Skeletal muscle tissue (tissue), 3 donors: ENCODE measurements at regions not wholly inside any gene's neighbourhood (a gene's known extent, or its start where the extent isn't known, plus 50 kb on each side); places are given as distances from the start of the nearest gene placed in this dataset.

Experiments used
- H3K27ac ChIP-seq: one replicate; pipeline ENCODE4 v1.7.0; 2013; ENCODE audit warnings: mild to moderate bottlenecking, low read depth, low read length, inconsistent platforms
- H3K27me3 ChIP-seq, 3 donors: one replicate each; pipeline ENCODE4 v1.7.0; 2013; ENCODE audit warnings: low read length in 3 of 3; ENCODE audit not compliant: control insufficient read depth in 3 of 3, insufficient read depth in 3 of 3
- H3K36me3 ChIP-seq, 3 donors: one replicate each; pipeline ENCODE4 v1.7.0; 2013; ENCODE audit warnings: low read length in 3 of 3; ENCODE audit not compliant: control insufficient read depth in 3 of 3, insufficient read depth in 3 of 3
- H3K4me1 ChIP-seq, 3 donors: one replicate each; pipeline ENCODE4 v1.7.0; 2013; ENCODE audit warnings: low read length in 3 of 3, mild to moderate bottlenecking in 3 of 3; ENCODE audit not compliant: control insufficient read depth in 3 of 3, insufficient read depth in 3 of 3
- H3K4me3 ChIP-seq, 3 donors: one replicate each; pipeline ENCODE4 v1.7.0; 2013; ENCODE audit warnings: low read length in 3 of 3
- H3K9ac ChIP-seq, 3 donors: one replicate each; pipeline ENCODE4 v1.7.0; 2013; ENCODE audit warnings: low read length in 3 of 3, mild to moderate bottlenecking in 3 of 3, moderate library complexity in 2 of 3, low read depth in 1 of 3
- H3K9me3 ChIP-seq, 3 donors: one replicate each; pipeline ENCODE4 v1.7.0; 2013; ENCODE audit warnings: low read length in 3 of 3; ENCODE audit not compliant: control insufficient read depth in 3 of 3
- donor health status: Osteomylitis.

DNA sequence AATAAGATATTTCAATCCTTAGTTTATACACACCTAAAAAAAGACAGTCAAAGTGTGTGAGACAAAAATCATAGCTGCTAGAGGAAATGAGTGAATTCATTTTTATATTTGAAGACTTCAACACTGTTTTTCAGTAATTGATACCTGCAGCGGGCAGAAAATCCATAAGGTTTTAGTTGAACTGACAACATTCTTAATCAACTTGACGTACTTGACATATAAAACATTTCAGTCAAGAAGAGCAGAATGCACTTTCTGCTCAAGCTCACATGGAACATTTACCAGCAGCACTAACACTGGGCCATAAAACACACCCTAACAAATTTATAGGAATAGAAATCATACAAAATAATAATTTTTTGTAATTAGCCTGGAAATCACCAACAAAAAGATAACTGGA is 959.6 kb upstream of the SOX11 start:
- no peak overlapping the region for H3K4me3 ChIP-seq
- no peak overlapping the region for H3K9ac ChIP-seq
- no peaks in the 10 kb centered on the region for H3K27me3 ChIP-seq
- no peaks in the 10 kb centered on the region for H3K36me3 ChIP-seq
- H3K9me3 ChIP-seq: no peaks in the 10 kb centered on the region
- no peak overlapping the region for H3K27ac ChIP-seq
- H3K4me1 ChIP-seq: no peaks in the 10 kb centered on the region

- H3K36me3 ChIP-seq: no peaks in the 10 kb centered on the region
- no peak overlapping the region for H3K9ac ChIP-seq
- H3K27ac ChIP-seq: no peak overlapping the region
- no peaks in the 10 kb centered on the region for H3K4me1 ChIP-seq
- H3K9me3 ChIP-seq: peaks cover 0 to 3% (median 0%) of the 10 kb centered on the region in 3 donors
- no peak overlapping the region for H3K4me3 ChIP-seq
- no peaks in the 10 kb centered on the region for H3K27me3 ChIP-seq
Observed at GRCh38 chr2:4745056-4745991, 946.9 kb upstream of the SOX11 start.

- H3K36me3 ChIP-seq: no peaks in the 10 kb centered on the region
- no peak overlapping the region for H3K9ac ChIP-seq
- H3K27ac ChIP-seq: no peak overlapping the region
- no peaks in the 10 kb centered on the region for H3K4me1 ChIP-seq
- H3K4me3 ChIP-seq: no peak overlapping the region
- no peaks in the 10 kb centered on the region for H3K27me3 ChIP-seq
- H3K9me3 ChIP-seq: no peaks in the 10 kb centered on the region
Observed at GRCh38 chr2:4753721-4754120, 938.5 kb upstream of the SOX11 start.

- Histone ChIP-seq H3K4me3 (no peak overlapping the region), H3K9me3 (no peaks in the 10 kb centered on the region), H3K4me1 (no peaks in the 10 kb centered on the region)
Observed at GRCh38 chr2:4762951-4763376, 929.2 kb upstream of the SOX11 start.

GRCh38 chr2:4765787-4766530 is 926.2 kb upstream of the SOX11 start:
- H3K27ac ChIP-seq: no peak overlapping the region

More at GRCh38 chr2:4762951-4763376, 929.2 kb upstream of the SOX11 start:
- no peaks in the 10 kb centered on the region for H3K36me3 ChIP-seq
- H3K27me3 ChIP-seq: no peaks in the 10 kb centered on the region
- H3K27ac ChIP-seq: no peak overlapping the region
- no peak overlapping the region for H3K9ac ChIP-seq

GRCh38 chr2:4775668-4776067 is 916.5 kb upstream of the SOX11 start:
- no peaks in the 10 kb centered on the region for H3K4me1 ChIP-seq
- no peaks in the 10 kb centered on the region for H3K27me3 ChIP-seq
- no peak overlapping the region for H3K27ac ChIP-seq
- H3K9me3 ChIP-seq: no peaks in the 10 kb centered on the region
- no peak overlapping the region for H3K9ac ChIP-seq
- H3K4me3 ChIP-seq: no peak overlapping the region
- H3K36me3 ChIP-seq: no peaks in the 10 kb centered on the region

More at GRCh38 chr2:4765787-4766530, 926.2 kb upstream of the SOX11 start:
- H3K4me3 ChIP-seq: no peak overlapping the region
- no peaks in the 10 kb centered on the region for H3K4me1 ChIP-seq
- H3K9me3 ChIP-seq: no peaks in the 10 kb centered on the region
- no peaks in the 10 kb centered on the region for H3K36me3 ChIP-seq
- H3K9ac ChIP-seq: no peak overlapping the region
- no peaks in the 10 kb centered on the region for H3K27me3 ChIP-seq

GRCh38 chr2:4780679-4781078 is 911.5 kb upstream of the SOX11 start:
- no peaks in the 10 kb centered on the region for H3K27me3 ChIP-seq
- no peak overlapping the region for H3K27ac ChIP-seq
- no peak overlapping the region for H3K4me3 ChIP-seq
- H3K36me3 ChIP-seq: no peaks in the 10 kb centered on the region
- no peak overlapping the region for H3K9ac ChIP-seq
- peaks cover 0 to 4% (median 3%) of the 10 kb centered on the region in 3 donors for H3K9me3 ChIP-seq
- H3K4me1 ChIP-seq: no peaks in the 10 kb centered on the region

- Histone ChIP-seq H3K27me3 (no peaks in the 10 kb centered on the region), H3K27ac (no peak overlapping the region), H3K4me1 (no peaks in the 10 kb centered on the region), H3K4me3 (no peak overlapping the region), H3K9ac (no peak overlapping the region), H3K36me3 (no peaks in the 10 kb centered on the region), H3K9me3 (peaks cover 0 to 7% (median 3%) of the 10 kb centered on the region in 3 donors)
Observed at GRCh38 chr2:4782647-4783046, 909.5 kb upstream of the SOX11 start.

GRCh38 chr2:4791488-4791887 is 900.7 kb upstream of the SOX11 start:
- H3K4me3 ChIP-seq: no peak overlapping the region
- no peak overlapping the region for H3K9ac ChIP-seq
- H3K9me3 ChIP-seq: peaks cover 0 to 5% (median 2%) of the 10 kb centered on the region in 3 donors
- no peaks in the 10 kb centered on the region for H3K36me3 ChIP-seq
- H3K27ac ChIP-seq: no peak overlapping the region
- H3K4me1 ChIP-seq: no peaks in the 10 kb centered on the region
- H3K27me3 ChIP-seq: no peaks in the 10 kb centered on the region

DNA sequence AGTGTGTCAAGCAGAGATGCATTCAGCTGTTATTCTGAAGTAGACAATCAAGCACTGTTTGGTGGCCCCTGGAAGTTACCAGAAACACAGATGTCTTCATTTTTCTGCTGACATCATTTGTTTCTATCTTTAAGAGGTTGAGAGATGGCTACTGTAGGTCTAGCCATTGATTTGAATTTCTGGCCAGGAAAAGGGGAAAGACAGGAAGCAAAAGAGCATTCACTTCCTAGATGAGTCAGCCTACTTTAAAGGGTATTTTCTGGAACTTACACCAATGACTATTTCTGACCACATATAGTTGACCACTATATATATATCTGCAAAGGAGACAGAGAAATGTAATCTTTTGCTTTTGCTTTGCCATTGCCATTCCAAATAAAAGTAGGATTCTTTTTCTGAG is 900.1 kb upstream of the SOX11 start:
- Histone ChIP-seq H3K27me3 (no peaks in the 10 kb centered on the region), H3K9ac (no peak overlapping the region), H3K4me3 (no peak overlapping the region), H3K27ac (no peak overlapping the region), H3K4me1 (no peaks in the 10 kb centered on the region), H3K9me3 (peaks cover 0 to 5% (median 2%) of the 10 kb centered on the region in 3 donors), H3K36me3 (no peaks in the 10 kb centered on the region)
